ENCODE measurements at regions not wholly inside any gene's neighbourhood (a gene's known extent, or its start where the extent isn't known, plus 50 kb on each side); places are given as distances from the start of the nearest gene placed in this dataset.

DNA sequence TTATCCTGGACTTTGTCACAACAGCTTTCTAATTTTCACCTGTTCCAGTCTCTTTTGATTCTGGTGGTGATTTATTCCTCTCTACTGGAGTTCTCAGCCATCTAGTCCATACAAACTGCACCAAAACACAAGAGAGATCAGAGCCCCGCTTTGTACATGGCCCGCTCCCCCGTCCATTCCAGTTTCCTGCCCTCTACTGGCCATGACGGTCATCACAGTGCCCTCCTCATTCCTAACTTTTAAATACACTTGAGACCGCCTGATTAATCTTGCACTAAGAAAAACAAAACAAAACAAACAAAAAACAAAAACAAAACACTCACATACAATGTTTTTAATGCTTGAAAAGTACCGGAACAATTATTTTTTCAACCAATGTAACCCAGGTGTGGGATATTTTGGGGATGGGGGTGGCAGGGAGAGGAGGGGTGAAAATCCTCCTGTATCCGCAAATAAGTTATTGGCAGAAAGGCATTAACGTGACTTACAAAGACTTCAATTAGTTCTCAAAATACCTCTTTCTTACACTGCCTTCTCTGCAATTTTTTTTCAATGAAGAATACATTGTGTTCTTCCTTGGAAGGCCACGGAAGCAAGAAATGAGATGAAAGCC is 84.8 kb upstream of the PAM start:
- CTCF ChIA-PET = interaction anchor here (0.8 to 1.8 kb wide), 2 partner anchors 10 to 63 kb away, joined by 3 to 6 read pairs; no protein-coding TSS in a partner anchor

More for the DNA sequence above, 84.8 kb upstream of the PAM start:
- ATAC-seq (ENCODE audit: low read depth) (no peak), DNase-seq (no peak)
- no peak for TF ChIP-seq RCOR1 (IDR thresholded peaks at IDR 0.05; ENCODE audit: insufficient replicate concordance, low read length)
- TF ChIP-seq, protein P1, sequence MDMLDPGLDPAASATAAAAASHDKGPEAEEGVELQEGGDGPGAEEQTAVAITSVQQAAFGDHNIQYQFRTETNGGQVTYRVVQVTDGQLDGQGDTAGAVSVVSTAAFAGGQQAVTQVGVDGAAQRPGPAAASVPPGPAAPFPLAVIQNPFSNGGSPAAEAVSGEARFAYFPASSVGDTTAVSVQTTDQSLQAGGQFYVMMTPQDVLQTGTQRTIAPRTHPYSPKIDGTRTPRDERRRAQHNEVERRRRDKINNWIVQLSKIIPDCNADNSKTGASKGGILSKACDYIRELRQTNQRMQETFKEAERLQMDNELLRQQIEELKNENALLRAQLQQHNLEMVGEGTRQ (IDR thresholded peaks at IDR 0.05; ENCODE audit: low read depth, low read length) = no peak
- TF ChIP-seq SMC3 (IDR thresholded peaks at IDR 0.05; ENCODE audit: low read depth, low read length) = no peak
- TF ChIP-seq, protein P2, sequence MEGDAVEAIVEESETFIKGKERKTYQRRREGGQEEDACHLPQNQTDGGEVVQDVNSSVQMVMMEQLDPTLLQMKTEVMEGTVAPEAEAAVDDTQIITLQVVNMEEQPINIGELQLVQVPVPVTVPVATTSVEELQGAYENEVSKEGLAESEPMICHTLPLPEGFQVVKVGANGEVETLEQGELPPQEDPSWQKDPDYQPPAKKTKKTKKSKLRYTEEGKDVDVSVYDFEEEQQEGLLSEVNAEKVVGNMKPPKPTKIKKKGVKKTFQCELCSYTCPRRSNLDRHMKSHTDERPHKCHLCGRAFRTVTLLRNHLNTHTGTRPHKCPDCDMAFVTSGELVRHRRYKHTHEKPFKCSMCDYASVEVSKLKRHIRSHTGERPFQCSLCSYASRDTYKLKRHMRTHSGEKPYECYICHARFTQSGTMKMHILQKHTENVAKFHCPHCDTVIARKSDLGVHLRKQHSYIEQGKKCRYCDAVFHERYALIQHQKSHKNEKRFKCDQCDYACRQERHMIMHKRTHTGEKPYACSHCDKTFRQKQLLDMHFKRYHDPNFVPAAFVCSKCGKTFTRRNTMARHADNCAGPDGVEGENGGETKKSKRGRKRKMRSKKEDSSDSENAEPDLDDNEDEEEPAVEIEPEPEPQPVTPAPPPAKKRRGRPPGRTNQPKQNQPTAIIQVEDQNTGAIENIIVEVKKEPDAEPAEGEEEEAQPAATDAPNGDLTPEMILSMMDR (conservative IDR thresholded peaks at IDR 0.05; ENCODE audit: low read depth, low read length) = peak; percentile 41
- Histone ChIP-seq H2AK5ac (ENCODE audit: low read depth, low read length) (no peak overlapping the region), H2BK5ac (ENCODE audit: low read depth, low read length, poor library complexity, severe bottlenecking) (no peak overlapping the region), H3K14ac (replicated peaks; ENCODE audit: low read depth, low read length) (no peak overlapping the region), H2BK120ac (ENCODE audit: low read depth, low read length) (no peak overlapping the region), H3K9me3 (ENCODE audit: control insufficient read depth, insufficient read depth, low read length) (no peaks in the 10 kb centered on the region), H3K79me1 (ENCODE audit: low read depth in 1 of 2, low read length in 2 of 2) (no peaks in the 10 kb centered on the region), H3K27ac (ENCODE audit: insufficient read depth, low read length) (no peak overlapping the region), H3K27me3 (ENCODE audit: control insufficient read depth, insufficient read depth, low read length) (peaks cover 7% of the 10 kb centered on the region; the same call in 1 of the 2 replicates), H3K56ac (ENCODE audit: extremely low read depth, insufficient read depth, low read length) (no peak overlapping the region), H4K5ac (ENCODE audit: low read depth, low read length) (no peak overlapping the region), H3K4me1 (ENCODE audit: control insufficient read depth, insufficient read depth, low read length) (no peaks in the 10 kb centered on the region), H2AFZ (replicated peaks; ENCODE audit: low read length, poor library complexity) (no peak overlapping the region), H4K91ac (ENCODE audit: insufficient read depth, low read depth, low read length) (no peak overlapping the region), H2BK20ac (ENCODE audit: low read depth, low read length) (no peak overlapping the region), H4K20me1 (ENCODE audit: insufficient read depth, low read length) (no peaks in the 10 kb centered on the region), H2AK9ac (replicated peaks; ENCODE audit: low read depth, low read length, poor library complexity) (no peak overlapping the region), H4K8ac (ENCODE audit: low read depth in 2 of 2, low read length in 2 of 2) (no peak overlapping the region), H3K4ac (ENCODE audit: low read depth, low read length) (no peak overlapping the region), H3K9me1 (ENCODE audit: insufficient read depth, low read length) (no peaks in the 10 kb centered on the region), H3K23ac (ENCODE audit: low read depth, low read length) (no peak overlapping the region), H3K4me3 (ENCODE audit: insufficient read depth, low read depth, low read length) (no peak overlapping the region), H2BK15ac (ENCODE audit: low read depth, low read length) (no peak overlapping the region), H3K18ac (ENCODE audit: low read depth, low read length) (no peak overlapping the region), H3K4me2 (ENCODE audit: low read depth, low read length) (no peak overlapping the region), H3K36me3 (ENCODE audit: control insufficient read depth, insufficient read depth, low read length) (no peaks in the 10 kb centered on the region), H3K9ac (ENCODE audit: low read depth, low read length) (no peak overlapping the region)
- dilution Hi-C loops (cut with HindIII; ENCODE audit: low sequenced_read_pairs, unreplicated experiment) = no loop called here
- no TSS peak for BruUV-seq (replicated peaks)
- 20% methylated on average over 1 of the region's 9 CpGs; no CpG with 5 or more reads in 1 of the 2 experiments for WGBS, 2 experiments (ENCODE audit: extremely low coverage in 2 of 2, insufficient read length in 1 of 2)
- in situ Hi-C loops (cut with MboI; ENCODE audit: low sequenced_read_pairs) = no loop called here
- POLR2A ChIA-PET (ENCODE audit: unreplicated experiment) = no interaction called here
- intact Hi-C loops (cut with micrococcal nuclease) = no loop called here

Data from IMR-90 (cell line).